Activated CD8-positive, alpha-beta memory T cell treated with anti-CD3 and anti-CD28 coated beads for 1 hour (primary cell): ENCODE measurements at regions not wholly inside any gene's neighbourhood (a gene's known extent, or its start where the extent isn't known, plus 50 kb on each side); places are given as distances from the start of the nearest gene placed in this dataset.

Experiments
- DNase-seq, 2 donors: peaks; one replicate each; pipeline ENCODE4 v3.0.0-alpha.2; 2020; ENCODE audit warnings: low read depth in 1 of 2; ENCODE audit errors: extremely low read depth in 1 of 2

GRCh38 chr13:105058517-105058916 lies 1476.9 kb downstream of the EFNB2 start:
- DNase-seq = no peak

DNA sequence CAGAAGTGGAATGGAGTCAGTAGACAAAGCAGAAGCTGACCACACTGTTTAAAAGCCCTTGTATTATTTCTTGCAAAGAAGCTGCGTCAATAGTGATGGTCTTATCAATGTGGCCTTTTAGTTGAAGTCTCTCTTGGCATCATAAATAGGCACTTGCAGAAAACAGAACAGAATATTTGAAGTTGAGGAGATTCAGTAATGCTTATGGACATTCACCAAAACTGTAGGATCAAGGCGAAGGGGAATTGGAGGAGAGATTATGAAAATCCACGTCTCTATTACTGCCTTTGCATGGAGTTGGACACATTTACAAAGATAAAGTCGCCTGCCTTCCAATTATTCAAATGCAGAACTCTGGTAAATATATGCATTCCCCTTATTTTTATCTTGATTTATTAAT lies 1482.8 kb downstream of the EFNB2 start:
- no peak for DNase-seq

DNA sequence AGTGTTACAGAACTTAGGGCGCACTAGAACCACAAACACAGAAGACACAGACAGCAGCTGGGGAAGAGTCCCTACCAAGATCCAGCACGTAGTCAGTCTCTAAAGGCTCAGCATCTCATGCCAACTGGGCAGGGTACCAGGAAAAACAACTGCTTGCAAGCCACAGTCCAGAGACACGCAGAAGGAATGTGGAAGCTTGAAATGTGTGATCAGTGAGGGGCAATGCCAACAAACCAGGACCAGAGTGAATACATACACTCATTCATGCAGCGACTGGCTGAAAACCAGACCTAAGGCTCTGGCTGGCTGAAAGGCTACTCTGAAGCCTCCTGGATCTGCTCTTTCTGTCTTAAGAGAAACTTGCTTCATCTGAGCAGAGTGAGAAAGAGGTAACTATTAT lies 1484.8 kb downstream of the EFNB2 start:
- DNase-seq = no peak

DNA sequence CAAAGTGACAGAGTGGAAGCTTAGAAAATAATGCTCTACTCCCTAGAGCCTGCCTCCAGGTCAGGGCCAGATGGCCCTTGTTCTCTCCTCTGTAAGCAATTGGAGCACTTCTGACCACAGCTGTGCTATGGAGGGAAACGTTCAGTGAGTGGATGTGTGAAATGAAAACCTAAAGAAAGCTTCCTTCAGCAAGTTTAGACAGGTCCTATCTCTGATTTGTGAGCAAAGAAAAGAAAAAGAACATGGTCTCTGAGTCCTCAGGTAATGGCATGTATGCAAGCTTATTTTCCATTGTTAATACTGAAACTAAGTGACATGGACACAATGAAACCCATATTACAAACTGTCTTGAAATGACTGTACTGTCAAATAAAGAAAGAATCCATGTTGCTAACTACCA lies 1486.8 kb downstream of the EFNB2 start:
- no peak for DNase-seq

DNA sequence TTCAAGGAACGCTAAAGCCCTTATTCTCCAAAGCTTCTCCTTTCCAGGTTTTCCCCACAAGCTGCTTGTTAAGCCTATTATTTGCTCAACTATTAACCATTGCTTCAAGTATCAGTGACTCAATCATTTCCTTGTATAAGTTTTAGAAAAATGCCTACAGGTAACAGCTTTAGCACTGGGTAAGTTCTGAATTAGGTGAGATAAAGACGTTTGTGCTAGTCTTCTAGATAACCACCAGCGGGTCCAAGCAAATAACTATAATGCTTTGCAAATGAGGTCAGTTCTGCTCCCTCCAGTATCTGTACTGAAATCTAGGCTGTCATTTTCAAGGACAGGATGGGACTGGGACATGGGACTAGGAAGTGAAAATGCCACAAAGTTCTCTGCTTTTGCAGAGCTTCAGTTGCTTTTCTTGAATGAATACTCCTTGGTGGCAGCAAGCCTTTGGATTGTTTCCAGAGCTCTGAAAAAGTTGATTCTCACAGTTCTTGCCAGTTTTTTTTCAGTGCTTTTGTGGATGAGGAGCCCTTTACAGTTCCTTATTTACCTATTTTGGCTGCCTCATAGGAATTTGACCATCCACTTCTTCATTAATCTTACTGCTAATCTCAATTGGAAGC lies 1487.7 kb downstream of the EFNB2 start:
- no peak for DNase-seq

- no peak for DNase-seq
Observed at GRCh38 chr13:105037110-105037509, 1498.4 kb downstream of the EFNB2 start.

GRCh38 chr13:105035092-105035491 lies 1500.4 kb downstream of the EFNB2 start:
- no peak for DNase-seq

DNA sequence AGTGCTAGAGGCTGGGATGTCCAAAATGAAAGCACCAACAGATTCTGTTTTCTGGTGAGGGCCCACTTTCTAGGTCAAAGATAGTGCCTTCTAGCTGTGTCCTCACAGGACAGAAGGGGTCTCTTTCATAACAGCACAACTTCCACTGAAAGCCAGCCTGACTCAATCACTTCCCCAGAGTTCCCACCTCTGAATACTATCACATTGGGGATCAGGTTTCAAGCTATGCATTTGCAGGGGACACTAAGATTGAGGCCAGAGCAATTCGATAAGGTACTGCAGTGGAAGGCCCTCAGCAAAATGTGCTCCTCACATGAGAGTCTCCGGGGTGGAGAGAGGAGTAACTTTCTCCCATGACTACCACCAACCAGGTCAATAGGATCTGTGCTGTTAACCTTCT lies 1501.5 kb downstream of the EFNB2 start:
- DNase-seq = no peak

- no peak for DNase-seq
Observed at GRCh38 chr13:105031306-105031705, 1504.2 kb downstream of the EFNB2 start.

DNA sequence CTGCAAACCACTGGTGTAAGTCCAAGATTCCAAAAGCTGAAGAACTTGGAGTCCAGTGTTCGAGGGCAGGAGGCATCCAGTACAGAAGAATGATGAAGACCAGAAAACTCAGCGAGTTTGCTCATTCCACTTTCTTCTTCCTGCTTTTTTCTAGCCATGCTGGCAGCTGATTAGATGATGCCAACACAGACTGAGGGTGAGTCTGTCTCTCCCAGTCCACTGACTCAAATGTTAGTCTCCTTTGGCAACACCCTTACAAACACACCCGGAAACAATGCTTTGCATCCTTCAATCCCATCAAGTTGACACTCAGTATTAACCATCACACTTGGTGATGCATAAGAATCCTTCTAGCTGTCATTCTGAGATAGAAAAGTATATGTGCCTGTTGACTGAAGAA lies 1504.6 kb downstream of the EFNB2 start:
- DNase-seq = no peak

- DNase-seq = no peak
Observed at GRCh38 chr13:105019073-105019472, 1516.4 kb downstream of the EFNB2 start.

GRCh38 chr13:105016266-105016665 lies 1519.2 kb downstream of the EFNB2 start:
- DNase-seq = no peak

- DNase-seq = no peak
Observed at GRCh38 chr13:105008604-105009003, 1526.9 kb downstream of the EFNB2 start.

GRCh38 chr13:105007166-105007808 lies 1528.2 kb downstream of the EFNB2 start:
- DNase-seq = no peak

DNA sequence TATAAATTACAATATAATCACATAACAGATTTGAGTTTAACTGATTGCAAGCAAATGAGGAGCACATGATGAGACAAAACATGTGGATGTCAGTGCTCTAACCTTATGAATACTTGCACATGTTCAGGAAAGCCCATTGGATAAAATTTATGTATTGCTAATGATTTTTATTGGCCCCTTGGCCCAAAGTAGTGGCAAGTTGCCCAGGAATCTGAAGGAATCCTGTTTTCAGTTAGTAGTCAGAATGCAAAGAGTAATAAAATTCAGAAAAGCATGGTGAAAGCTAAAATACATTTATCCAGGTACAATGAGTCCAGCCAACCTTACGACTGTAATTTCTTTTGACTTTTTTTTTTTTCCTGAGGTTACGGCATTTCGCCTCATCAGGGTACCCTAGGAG lies 1539.4 kb downstream of the EFNB2 start:
- no peak for DNase-seq

- no peak for DNase-seq
Observed at GRCh38 chr13:104993708-104994107, 1541.8 kb downstream of the EFNB2 start.

DNA sequence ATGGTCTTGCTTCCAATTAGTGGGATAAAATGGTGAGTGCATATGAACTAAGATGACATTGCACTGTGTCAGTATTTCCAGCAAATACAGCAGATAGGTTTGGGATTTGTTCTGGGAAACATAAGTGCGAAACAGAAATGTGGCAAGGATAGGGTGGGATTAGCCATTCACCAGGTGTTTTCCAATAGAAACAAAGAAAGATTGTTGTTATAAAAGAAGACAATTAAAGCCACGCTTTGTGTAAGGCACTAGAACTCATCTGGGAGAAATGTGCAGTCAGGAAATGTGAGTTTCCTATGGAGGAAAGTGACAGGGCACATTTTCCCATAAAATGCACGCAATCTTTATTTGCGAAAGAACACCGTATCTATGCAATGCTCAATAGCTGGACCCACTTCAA lies 1547.8 kb downstream of the EFNB2 start:
- DNase-seq = no peak

GRCh38 chr13:104984296-104984818 lies 1551.1 kb downstream of the EFNB2 start:
- no peak for DNase-seq

GRCh38 chr13:104983601-104984000 lies 1551.9 kb downstream of the EFNB2 start:
- no peak for DNase-seq

GRCh38 chr13:104980586-104980985 lies 1554.9 kb downstream of the EFNB2 start:
- no peak for DNase-seq

- no peak for DNase-seq
Observed at GRCh38 chr13:104979281-104980030, 1556.0 kb downstream of the EFNB2 start.

- DNase-seq = no peak
Observed at GRCh38 chr13:104976986-104977385, 1558.5 kb downstream of the EFNB2 start.
